GM13976 (cell line): ENCODE measurements at regions not wholly inside any gene's neighbourhood (a gene's known extent, or its start where the extent isn't known, plus 50 kb on each side); places are given as distances from the start of the nearest gene placed in this dataset.

Source experiments
- DNase-seq: peaks from one replicate; pipeline ENCODE4 v3.0.0; 2012; ENCODE audit warnings: low spot score
- in situ Hi-C: fragments of 300-500 bp; cut with MboI; formaldehyde crosslinking; loops from one replicate; pipeline ENCODE4 v1.12.0; 2022; ENCODE audit warnings: low sequenced_read_pairs, mixed read lengths, inconsistent platforms; ENCODE audit not compliant: unreplicated experiment
- TF ChIP-seq, protein P1 (sequence below): IDR thresholded peaks from 2 replicates; pipeline ENCODE4 v1.5.1; 2012; ENCODE audit warnings: borderline replicate concordance, mild to moderate bottlenecking; ENCODE audit not compliant: insufficient read depth; ENCODE audit errors: extremely low read depth, missing control alignments, control extremely low read depth

DNA sequence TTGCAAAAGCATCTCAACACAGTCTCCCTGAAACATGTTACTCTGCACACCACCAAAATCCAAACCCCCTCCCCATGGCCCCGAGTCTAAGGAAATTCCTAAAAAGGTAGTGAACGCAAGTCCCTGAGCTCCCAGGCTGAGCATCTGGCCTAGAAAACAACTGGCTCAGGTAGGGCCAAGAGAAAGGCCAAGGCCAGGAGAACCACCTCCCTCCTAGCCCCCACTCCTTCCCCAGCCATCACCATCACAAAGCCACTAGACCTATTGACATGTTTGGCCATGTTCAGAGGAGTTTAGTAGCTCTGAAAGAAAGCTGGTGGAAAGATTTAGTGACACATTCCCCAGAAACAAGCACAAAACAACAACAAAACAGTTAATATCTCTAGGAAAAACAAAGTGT, 220.0 kb upstream of the PSMD7 start:
- DNase-seq, result no peak
- TF ChIP-seq, protein P1, sequence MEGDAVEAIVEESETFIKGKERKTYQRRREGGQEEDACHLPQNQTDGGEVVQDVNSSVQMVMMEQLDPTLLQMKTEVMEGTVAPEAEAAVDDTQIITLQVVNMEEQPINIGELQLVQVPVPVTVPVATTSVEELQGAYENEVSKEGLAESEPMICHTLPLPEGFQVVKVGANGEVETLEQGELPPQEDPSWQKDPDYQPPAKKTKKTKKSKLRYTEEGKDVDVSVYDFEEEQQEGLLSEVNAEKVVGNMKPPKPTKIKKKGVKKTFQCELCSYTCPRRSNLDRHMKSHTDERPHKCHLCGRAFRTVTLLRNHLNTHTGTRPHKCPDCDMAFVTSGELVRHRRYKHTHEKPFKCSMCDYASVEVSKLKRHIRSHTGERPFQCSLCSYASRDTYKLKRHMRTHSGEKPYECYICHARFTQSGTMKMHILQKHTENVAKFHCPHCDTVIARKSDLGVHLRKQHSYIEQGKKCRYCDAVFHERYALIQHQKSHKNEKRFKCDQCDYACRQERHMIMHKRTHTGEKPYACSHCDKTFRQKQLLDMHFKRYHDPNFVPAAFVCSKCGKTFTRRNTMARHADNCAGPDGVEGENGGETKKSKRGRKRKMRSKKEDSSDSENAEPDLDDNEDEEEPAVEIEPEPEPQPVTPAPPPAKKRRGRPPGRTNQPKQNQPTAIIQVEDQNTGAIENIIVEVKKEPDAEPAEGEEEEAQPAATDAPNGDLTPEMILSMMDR, result no peak
- in situ Hi-C loops, result no loop called here

DNA sequence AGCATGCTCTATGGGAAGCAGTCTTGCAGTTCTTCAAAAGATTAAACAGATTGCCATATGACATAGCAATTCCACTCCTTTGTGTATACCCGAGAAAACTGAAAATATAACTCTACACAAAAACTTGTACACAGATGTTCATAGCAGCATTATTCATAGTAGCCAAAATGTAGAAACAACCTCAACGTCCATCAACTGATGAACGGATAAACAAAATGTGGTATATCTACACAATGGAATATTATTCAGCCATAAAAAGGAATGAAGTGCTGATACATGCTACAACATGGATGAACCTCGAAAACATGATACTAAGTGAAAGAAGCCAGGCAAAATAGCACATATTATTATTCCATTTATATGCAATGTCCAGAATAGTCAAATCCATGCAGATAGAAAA, 221.2 kb upstream of the PSMD7 start:
- in situ Hi-C loops, result no loop called here
- DNase-seq, result no peak
- TF ChIP-seq, protein P1, result no peak

DNA sequence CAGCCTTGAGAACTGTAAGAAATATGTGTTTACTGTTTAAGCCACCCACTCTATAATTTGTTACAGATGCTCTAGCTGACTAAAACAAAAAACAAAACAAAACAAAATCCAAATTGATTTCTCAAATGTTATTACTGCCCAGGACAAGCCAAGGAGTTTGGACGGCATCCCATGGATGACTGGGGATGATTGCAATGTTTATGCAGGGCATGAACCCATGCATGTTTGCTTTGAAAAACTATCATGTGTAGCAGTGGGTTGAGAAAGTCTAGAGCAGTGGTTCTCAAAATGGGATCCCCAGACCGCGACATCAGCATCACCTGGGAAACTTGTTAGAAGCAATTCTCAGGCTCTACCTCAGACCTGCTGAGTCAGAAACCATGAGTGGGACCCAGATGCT, 223.2 kb upstream of the PSMD7 start:
- in situ Hi-C loops, result no loop called here
- TF ChIP-seq, protein P1, result no peak
- DNase-seq, result no peak

DNA sequence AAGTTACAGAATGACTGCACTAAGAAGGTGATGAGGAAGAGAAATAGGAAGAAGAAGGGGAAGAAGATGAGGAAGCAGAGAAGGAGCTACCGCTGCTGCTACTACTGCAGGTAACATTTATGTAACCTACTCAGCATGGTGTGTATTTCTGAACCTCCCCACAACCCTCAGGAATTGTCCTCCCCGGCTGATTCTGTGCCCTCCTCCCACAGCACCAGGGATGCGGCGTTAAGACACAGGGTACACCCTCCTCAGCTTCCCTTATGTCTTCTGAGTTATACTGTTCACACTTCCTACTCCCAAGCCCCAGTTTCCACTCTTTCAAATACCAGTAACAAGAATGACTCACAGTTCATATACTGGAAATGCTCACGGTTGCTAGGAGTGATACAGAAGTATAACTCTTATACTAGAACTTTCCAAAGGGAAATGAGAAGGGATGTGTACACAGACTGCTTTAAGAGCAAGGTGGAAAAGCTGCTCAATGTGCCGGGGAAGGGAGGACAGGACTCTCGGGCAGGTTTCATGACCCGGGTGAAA, 224.5 kb upstream of the PSMD7 start:
- in situ Hi-C loops, result no loop called here
- no peak for DNase-seq

DNA sequence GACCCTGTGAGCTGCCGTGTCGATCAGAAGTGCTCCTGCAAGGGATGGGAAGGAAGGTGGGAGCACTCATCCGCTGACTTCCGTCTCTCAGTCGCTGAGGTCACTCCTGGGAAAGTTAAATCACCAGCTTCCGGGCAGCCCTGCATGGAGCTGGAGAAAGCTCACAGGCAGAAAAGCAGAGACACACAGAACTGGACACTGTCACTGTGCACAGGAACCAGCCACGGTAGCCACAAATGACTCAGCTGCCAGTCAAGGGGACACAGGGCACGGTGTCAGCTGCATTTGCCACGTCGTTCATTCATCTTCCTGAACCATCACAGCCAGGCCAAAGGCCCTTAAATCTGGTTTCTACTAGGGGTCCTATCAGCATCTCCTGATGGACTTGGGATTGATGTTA, 226.4 kb upstream of the PSMD7 start:
- in situ Hi-C loops, result no loop called here
- TF ChIP-seq, protein P1, result no peak
- DNase-seq, result no peak

More for the DNA sequence above, 224.5 kb upstream of the PSMD7 start:
- TF ChIP-seq, protein P1, result no peak

DNA sequence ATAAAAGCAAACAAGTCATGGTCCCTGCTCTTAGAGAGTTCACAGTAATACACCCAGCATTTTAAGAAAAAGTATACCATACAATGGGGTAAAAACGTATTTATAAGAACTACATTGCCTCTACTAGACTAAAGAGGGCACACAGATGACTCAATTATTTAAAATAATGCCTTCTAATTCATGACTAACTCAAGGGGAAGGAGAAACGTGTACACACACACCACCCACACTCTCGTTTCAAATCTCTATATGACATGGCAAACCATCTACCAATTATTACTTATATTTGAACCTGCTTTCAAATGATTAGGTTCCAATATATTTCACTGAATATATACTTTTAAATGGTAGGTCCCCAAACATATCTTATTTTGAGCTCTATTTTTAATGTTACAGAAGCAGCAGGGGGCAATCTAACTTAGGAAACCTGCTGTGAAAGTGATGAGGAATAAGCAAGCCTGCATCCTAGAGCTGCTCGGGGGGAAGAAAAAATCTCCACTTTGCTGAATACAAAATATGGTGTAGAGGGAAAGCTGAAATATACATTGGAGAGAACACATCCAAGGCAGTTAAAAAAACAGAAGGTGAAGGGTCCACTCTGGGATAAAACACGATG, 232.4 kb upstream of the PSMD7 start:
- in situ Hi-C loops, result no loop called here
- TF ChIP-seq, protein P1, result no peak
- no peak for DNase-seq
